ENCODE measurements at regions not wholly inside any gene's neighbourhood (a gene's known extent, or its start where the extent isn't known, plus 50 kb on each side); places are given as distances from the start of the nearest gene placed in this dataset.

DNA sequence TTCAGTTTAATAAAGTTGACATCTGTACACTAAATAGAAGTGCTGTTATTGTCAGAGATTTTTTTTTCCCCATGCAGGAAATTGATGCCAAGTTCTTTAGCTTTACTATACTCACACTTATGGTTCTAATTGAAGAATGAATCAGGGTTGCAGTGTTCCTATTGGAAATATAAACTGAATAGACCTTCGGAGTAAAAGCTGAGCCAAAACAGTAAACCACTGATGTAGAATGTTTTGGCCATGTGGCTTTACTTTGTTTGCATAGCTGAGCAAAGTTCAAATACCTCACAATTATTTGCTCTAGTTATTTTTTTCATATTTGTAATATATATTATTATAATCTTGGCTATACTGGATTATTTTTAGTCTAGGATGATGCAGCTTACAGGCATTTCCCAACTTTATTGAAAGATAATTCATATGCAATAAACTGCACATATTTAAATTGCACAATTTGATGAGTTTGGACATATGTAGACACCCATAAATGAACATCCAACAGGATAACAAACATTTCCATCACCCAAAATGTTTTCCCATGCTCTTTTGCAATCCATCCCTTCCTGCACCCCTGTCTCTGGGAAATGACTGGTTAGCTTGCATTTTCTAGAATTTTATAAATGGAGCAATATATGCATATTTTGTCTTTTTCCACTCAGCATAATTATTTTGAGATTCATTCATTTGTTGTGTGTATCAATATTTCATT is 105.8 kb upstream of the NOX3 start:
- POLR2A ChIA-PET = no interaction called here
- no peak for DNase-seq (ENCODE audit: low read depth)

DNA sequence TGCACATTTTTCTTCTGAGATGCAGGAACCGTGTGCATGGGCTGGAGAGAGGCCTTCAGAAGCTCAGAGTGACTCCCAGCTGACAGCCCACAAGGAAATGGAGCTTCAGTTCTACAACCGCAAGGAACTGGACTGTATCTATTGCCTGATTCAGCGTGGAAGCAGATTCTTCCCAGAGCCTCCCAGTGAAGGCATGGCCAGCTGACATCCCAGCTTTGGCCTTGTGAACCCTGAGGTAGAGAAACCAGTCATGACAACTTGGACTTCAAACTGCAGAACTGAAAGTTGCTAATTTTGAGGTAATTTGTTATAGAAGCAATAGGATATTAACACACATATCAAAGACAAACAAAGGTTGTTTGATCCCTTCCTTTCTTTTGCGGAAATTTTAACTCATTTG is 94.3 kb upstream of the NOX3 start:
- no peak for TF ChIP-seq CTCF (IDR thresholded peaks at IDR 0.05; ENCODE audit: insufficient read depth, low read depth, low read length)
- H3K36me3 ChIP-seq (ENCODE audit: control insufficient read depth, insufficient read depth, low read length) = no peaks in the 10 kb centered on the region
- DNase-seq (ENCODE audit: low read depth) = no peak
- H3K27me3 ChIP-seq (ENCODE audit: control insufficient read depth, insufficient read depth, low read length) = no peaks in the 10 kb centered on the region
- CTCF ChIA-PET = interaction anchor here (0.8 to 0.9 kb wide), 2 partner anchors 18 to 228 kb away, joined by 3 read pairs; no protein-coding TSS in a partner anchor
- no peak overlapping the region for H3K4me3 ChIP-seq (ENCODE audit: low read depth, low read length)
- POLR2A ChIA-PET = no interaction called here

More for the DNA sequence above, 105.8 kb upstream of the NOX3 start:
- Histone ChIP-seq H3K36me3 (ENCODE audit: control insufficient read depth, insufficient read depth, low read length) (no peaks in the 10 kb centered on the region), H3K4me3 (ENCODE audit: low read depth, low read length) (no peak overlapping the region), H3K27me3 (ENCODE audit: control insufficient read depth, insufficient read depth, low read length) (no peaks in the 10 kb centered on the region)
- TF ChIP-seq CTCF (IDR thresholded peaks at IDR 0.05; ENCODE audit: insufficient read depth, low read depth, low read length) = no peak
- CTCF ChIA-PET = no interaction called here

- TF ChIP-seq CTCF (IDR thresholded peaks at IDR 0.05; ENCODE audit: insufficient read depth, low read depth, low read length) = no peak
- POLR2A ChIA-PET = no interaction called here
- Histone ChIP-seq H3K36me3 (ENCODE audit: control insufficient read depth, insufficient read depth, low read length) (no peaks in the 10 kb centered on the region), H3K27me3 (ENCODE audit: control insufficient read depth, insufficient read depth, low read length) (no peaks in the 10 kb centered on the region), H3K4me3 (ENCODE audit: low read depth, low read length) (no peak overlapping the region)
- no peak for DNase-seq (ENCODE audit: low read depth)
- CTCF ChIA-PET = no interaction called here
These were observed 93.6 kb upstream of the NOX3 start for GRCh38 chr6:155549028-155549798.

DNA sequence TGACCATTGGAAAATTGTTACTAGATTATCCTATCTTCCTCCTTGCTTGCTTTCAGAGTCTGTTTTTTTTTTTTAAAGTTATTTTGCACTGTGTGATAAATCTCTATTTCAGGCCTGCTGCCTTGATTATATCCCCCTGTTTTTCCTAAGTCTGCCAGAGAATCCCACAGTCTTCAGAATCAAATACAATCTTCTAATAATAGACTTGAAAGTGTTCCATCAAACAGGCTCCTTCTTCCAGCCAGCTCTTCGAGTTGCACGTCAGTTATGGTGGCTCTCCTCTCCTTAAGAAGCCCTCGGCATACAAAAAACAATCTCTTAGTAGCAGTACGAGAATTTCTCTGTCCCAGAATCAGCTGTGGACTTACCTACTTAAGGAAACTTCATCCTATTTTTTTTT is 92.9 kb upstream of the NOX3 start:
- TF ChIP-seq CTCF (IDR thresholded peaks at IDR 0.05; ENCODE audit: insufficient read depth, low read depth, low read length) = no peak
- no peaks in the 10 kb centered on the region for H3K27me3 ChIP-seq (ENCODE audit: control insufficient read depth, insufficient read depth, low read length)
- ChIA-PET CTCF (no interaction called here), POLR2A (no interaction called here)
- no peak for DNase-seq (ENCODE audit: low read depth)
- no peaks in the 10 kb centered on the region for H3K36me3 ChIP-seq (ENCODE audit: control insufficient read depth, insufficient read depth, low read length)
- no peak overlapping the region for H3K4me3 ChIP-seq (ENCODE audit: low read depth, low read length)

DNA sequence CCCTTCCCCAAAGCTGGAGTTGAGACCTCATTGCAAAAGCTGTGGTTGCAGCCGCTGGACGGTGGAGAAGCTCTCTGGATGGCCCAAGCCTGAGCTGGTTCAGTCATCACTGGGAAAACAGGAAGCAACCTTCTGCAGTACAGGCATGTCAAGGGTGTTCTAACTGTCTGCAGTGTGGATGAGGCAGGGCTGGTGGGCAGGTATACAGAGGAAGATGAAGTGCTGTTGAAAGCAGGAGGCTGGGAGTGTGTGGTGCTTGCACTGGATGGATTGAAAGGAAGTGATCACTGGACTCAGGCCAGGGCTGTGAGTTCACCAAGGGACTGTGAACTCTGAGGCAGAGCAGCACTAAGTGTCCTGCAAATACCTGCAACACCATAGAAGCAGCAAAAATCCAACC is 89.0 kb upstream of the NOX3 start:
- DNase-seq (ENCODE audit: low read depth) = no peak
- ChIA-PET CTCF (no interaction called here), POLR2A (no interaction called here)
- TF ChIP-seq CTCF (IDR thresholded peaks at IDR 0.05; ENCODE audit: insufficient read depth, low read depth, low read length) = no peak
- no peak overlapping the region for H3K4me3 ChIP-seq (ENCODE audit: low read depth, low read length)
- H3K36me3 ChIP-seq (ENCODE audit: control insufficient read depth, insufficient read depth, low read length) = no peaks in the 10 kb centered on the region
- no peaks in the 10 kb centered on the region for H3K27me3 ChIP-seq (ENCODE audit: control insufficient read depth, insufficient read depth, low read length)
